Amygdala (tissue), 56 donors: ENCODE measurements at regions not wholly inside any gene's neighbourhood (a gene's known extent, or its start where the extent isn't known, plus 50 kb on each side); places are given as distances from the start of the nearest gene placed in this dataset.
"Not testable (repeated sequence)": the region's sequence is repeated elsewhere in the genome, so short reads cannot be mapped to it uniquely, and the experiment has no call there.

Source experiments
- DNase-seq, 56 donors: peaks; one replicate each; lab custom pipeline; 2025; lab: John Stamatoyannopoulos, UW

GRCh38 chr1:60622486-60622885 is 459.9 kb upstream of the NFIA start:
- peak in 29 of 56 donors; percentile 2 to 63 (median 25) for DNase-seq

- peak in 10 of 56 donors; percentile 0 to 23 (median 12) for DNase-seq
These were observed 461.0 kb upstream of the NFIA start for GRCh38 chr1:60621368-60621851.

GRCh38 chr1:60620087-60620486 is 462.3 kb upstream of the NFIA start:
- DNase-seq: no peak

GRCh38 chr1:60619581-60619980 is 462.8 kb upstream of the NFIA start:
- DNase-seq: no peak

GRCh38 chr1:60615666-60616065 is 466.7 kb upstream of the NFIA start:
- no peak for DNase-seq

GRCh38 chr1:60612790-60613189 is 469.6 kb upstream of the NFIA start:
- DNase-seq: no peak

GRCh38 chr1:60606921-60607320 is 475.4 kb upstream of the NFIA start:
- DNase-seq: not testable (repeated sequence)

- no peak for DNase-seq
These were observed 481.8 kb upstream of the NFIA start for GRCh38 chr1:60600532-60600931.

GRCh38 chr1:60599574-60599973 is 482.8 kb upstream of the NFIA start:
- DNase-seq: no peak

- no peak for DNase-seq
These were observed 484.1 kb upstream of the NFIA start for GRCh38 chr1:60598041-60598910.

GRCh38 chr1:60596791-60597750 is 485.3 kb upstream of the NFIA start:
- DNase-seq: no peak

- DNase-seq: no peak
These were observed 490.8 kb upstream of the NFIA start for GRCh38 chr1:60591583-60591982.

GRCh38 chr1:60589916-60590315 is 492.4 kb upstream of the NFIA start:
- DNase-seq: peak in 2 of 56 donors; percentile 1 to 30

GRCh38 chr1:60589046-60589748 is 493.2 kb upstream of the NFIA start:
- DNase-seq: no peak

GRCh38 chr1:60584371-60584770 is 498.0 kb upstream of the NFIA start:
- no peak for DNase-seq

GRCh38 chr1:60583696-60584095 is 498.7 kb upstream of the NFIA start:
- DNase-seq: no peak

- no peak for DNase-seq
These were observed 500.7 kb upstream of the NFIA start for GRCh38 chr1:60581455-60582220.

GRCh38 chr1:60577029-60577428 is 503.5 kb upstream of the C1orf87 start:
- DNase-seq: no peak

- DNase-seq: peak in 7 of 56 donors; percentile 1 to 9 (median 2)
These were observed 501.9 kb upstream of the C1orf87 start for GRCh38 chr1:60575326-60575977.
